ENCODE measurements at regions not wholly inside any gene's neighbourhood (a gene's known extent, or its start where the extent isn't known, plus 50 kb on each side); places are given as distances from the start of the nearest gene placed in this dataset.

DNA sequence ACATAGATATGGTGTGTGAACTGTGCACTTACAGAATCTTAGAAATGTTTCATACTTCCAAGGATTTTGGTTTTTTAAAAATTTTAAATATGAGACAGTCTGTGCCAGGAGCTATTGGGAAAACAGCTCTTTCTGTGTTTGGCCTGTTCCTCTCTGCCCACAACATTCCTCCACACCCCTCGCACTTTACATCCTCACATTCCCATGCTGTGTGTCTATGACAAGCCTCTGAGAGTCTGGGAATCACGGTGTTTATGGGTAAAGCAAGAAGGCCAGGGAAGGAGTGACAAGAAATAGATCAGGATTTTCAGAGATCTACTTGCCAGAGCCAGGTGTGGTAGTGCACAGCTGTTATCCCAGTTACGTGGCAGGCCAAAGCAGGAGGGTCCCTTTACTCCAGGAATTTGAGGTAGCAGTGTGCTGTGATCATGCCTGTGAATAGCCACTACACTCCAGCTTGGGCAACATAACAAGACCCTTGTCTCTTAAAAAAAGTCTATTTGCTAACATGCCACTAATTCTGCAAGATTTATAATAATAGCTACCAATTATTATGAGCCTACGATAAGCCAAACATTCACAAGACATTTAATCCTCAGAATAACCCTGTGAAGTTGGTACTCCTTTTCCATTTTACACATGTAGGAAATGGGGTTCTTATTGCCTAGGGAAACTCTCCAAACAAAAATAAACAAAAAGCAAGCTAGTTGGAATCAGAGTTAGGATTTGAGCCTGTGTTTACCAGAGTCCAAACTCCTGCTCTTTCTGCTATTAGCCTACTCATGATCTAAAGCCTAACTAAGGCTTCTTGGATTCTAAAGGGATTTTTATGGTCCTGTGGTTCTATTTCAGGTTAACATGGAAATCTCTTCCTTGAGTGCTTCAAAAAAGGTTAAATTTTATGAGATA, 168.3 kb upstream of the SP8 start:
- WGBS (ENCODE audit: insufficient coverage) = 85% methylated on average over 3 of the region's 4 CpGs
- H3K27me3 ChIP-seq (ENCODE audit: control insufficient read depth, insufficient read depth, low read length) = no peaks in the 10 kb centered on the region
- no peaks in the 10 kb centered on the region for H3K4me1 ChIP-seq (ENCODE audit: control insufficient read depth, insufficient read depth, low read length)
- H3K36me3 Mint-ChIP-seq = no peaks in the 10 kb centered on the region
- no peaks in the 10 kb centered on the region for H3K36me3 ChIP-seq (ENCODE audit: control insufficient read depth, insufficient read depth, low read length)
- H3K27ac ChIP-seq (ENCODE audit: low read length) = no peak overlapping the region
- no peak overlapping the region for H3K4me3 Mint-ChIP-seq
- H3K9me3 ChIP-seq (ENCODE audit: control insufficient read depth, insufficient read depth, low read length) = no peaks in the 10 kb centered on the region
- DNase-seq = no peak
- ATAC-seq = no peak
- H3K9me3 Mint-ChIP-seq = peaks cover 0 to 4% of the 10 kb centered on the region in 2 donors
- H3K4me3 ChIP-seq (ENCODE audit: low read length) = no peak overlapping the region
- no peak overlapping the region for H3K27ac Mint-ChIP-seq
- intact Hi-C loops (cut with micrococcal nuclease) = no loop called here
- TF ChIP-seq, protein P1, sequence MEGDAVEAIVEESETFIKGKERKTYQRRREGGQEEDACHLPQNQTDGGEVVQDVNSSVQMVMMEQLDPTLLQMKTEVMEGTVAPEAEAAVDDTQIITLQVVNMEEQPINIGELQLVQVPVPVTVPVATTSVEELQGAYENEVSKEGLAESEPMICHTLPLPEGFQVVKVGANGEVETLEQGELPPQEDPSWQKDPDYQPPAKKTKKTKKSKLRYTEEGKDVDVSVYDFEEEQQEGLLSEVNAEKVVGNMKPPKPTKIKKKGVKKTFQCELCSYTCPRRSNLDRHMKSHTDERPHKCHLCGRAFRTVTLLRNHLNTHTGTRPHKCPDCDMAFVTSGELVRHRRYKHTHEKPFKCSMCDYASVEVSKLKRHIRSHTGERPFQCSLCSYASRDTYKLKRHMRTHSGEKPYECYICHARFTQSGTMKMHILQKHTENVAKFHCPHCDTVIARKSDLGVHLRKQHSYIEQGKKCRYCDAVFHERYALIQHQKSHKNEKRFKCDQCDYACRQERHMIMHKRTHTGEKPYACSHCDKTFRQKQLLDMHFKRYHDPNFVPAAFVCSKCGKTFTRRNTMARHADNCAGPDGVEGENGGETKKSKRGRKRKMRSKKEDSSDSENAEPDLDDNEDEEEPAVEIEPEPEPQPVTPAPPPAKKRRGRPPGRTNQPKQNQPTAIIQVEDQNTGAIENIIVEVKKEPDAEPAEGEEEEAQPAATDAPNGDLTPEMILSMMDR (IDR thresholded peaks at IDR 0.05) = no peak
- H3K4me1 Mint-ChIP-seq = no peaks in the 10 kb centered on the region
- no peaks in the 10 kb centered on the region for H3K27me3 Mint-ChIP-seq (ENCODE audit: low read depth in 2 of 2)

DNA sequence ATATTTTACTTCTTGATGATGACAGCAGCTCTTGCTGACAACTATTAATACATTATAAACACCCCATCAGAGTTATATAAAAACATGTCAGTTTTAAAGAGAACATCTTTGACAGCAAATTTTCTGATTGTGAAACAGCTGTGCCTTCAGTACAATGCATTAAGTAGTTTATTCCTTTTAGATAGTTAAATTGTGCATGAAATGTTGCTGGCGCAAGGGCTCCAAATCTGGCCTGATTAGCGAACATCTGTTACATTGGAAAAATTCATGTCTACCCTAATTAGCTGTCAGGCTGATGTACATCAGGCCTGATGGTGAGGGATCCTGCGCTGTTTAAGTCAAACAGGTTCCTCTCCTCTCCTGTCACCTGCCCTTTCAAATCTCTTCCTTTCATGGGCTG, 171.9 kb upstream of the SP8 start:
- Mint-ChIP-seq H3K9me3 (peaks cover 0 to 4% of the 10 kb centered on the region in 2 donors), H3K36me3 (no peaks in the 10 kb centered on the region), H3K27ac (no peak overlapping the region), H3K4me1 (no peaks in the 10 kb centered on the region), H3K27me3 (ENCODE audit: low read depth in 2 of 2) (no peaks in the 10 kb centered on the region), H3K4me3 (no peak overlapping the region)
- no peaks in the 10 kb centered on the region for H3K27me3 ChIP-seq (ENCODE audit: control insufficient read depth, insufficient read depth, low read length)
- no peak overlapping the region for H3K27ac ChIP-seq (ENCODE audit: low read length)
- intact Hi-C loops (cut with micrococcal nuclease) = no loop called here
- no peaks in the 10 kb centered on the region for H3K4me1 ChIP-seq (ENCODE audit: control insufficient read depth, insufficient read depth, low read length)
- ATAC-seq (no peak), DNase-seq (no peak)
- TF ChIP-seq, protein P1 (IDR thresholded peaks at IDR 0.05) = no peak
- H3K4me3 ChIP-seq (ENCODE audit: low read length) = no peak overlapping the region
- WGBS (ENCODE audit: insufficient coverage) = 95% methylated on average over 3 of the region's 3 CpGs
- no peaks in the 10 kb centered on the region for H3K36me3 ChIP-seq (ENCODE audit: control insufficient read depth, insufficient read depth, low read length)
- H3K9me3 ChIP-seq (ENCODE audit: control insufficient read depth, insufficient read depth, low read length) = no peaks in the 10 kb centered on the region

DNA sequence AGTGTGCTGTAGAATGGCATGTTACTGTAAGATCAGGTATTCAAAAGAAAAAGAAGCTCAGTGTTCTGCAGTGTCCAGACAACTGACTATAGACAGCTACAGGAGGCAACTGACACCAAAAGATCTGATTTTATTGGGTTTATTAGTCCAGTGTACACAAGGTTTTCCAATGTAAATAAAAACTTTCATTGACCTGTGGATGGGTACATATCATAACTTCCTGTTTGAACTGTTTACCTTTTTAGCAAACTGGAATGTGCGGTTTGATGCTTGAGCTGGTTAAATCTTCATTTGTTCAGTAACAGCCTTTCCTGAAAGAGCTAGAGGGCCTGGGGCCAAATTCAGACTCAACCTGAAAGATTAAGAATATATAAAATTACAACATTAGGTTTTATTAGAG, 172.6 kb upstream of the SP8 start:
- Histone ChIP-seq H3K36me3 (ENCODE audit: control insufficient read depth, insufficient read depth, low read length) (no peaks in the 10 kb centered on the region), H3K27me3 (ENCODE audit: control insufficient read depth, insufficient read depth, low read length) (no peaks in the 10 kb centered on the region), H3K4me1 (ENCODE audit: control insufficient read depth, insufficient read depth, low read length) (no peaks in the 10 kb centered on the region), H3K27ac (ENCODE audit: low read length) (no peak overlapping the region), H3K4me3 (ENCODE audit: low read length) (no peak overlapping the region), H3K9me3 (ENCODE audit: control insufficient read depth, insufficient read depth, low read length) (no peaks in the 10 kb centered on the region)
- intact Hi-C loops (cut with micrococcal nuclease) = no loop called here
- no peaks in the 10 kb centered on the region for H3K4me1 Mint-ChIP-seq
- DNase-seq (no peak), ATAC-seq (no peak)
- TF ChIP-seq, protein P1 (IDR thresholded peaks at IDR 0.05) = no peak
- WGBS (ENCODE audit: insufficient coverage) = 100% methylated on average over 1 of the region's 1 CpG
- H3K36me3 Mint-ChIP-seq = no peaks in the 10 kb centered on the region
- no peak overlapping the region for H3K4me3 Mint-ChIP-seq
- H3K27me3 Mint-ChIP-seq (ENCODE audit: low read depth in 2 of 2) = no peaks in the 10 kb centered on the region
- no peak overlapping the region for H3K27ac Mint-ChIP-seq
- peaks cover 0 to 4% of the 10 kb centered on the region in 2 donors for H3K9me3 Mint-ChIP-seq
